Uterus (tissue), 2 donors: ENCODE measurements at regions not wholly inside any gene's neighbourhood (a gene's known extent, or its start where the extent isn't known, plus 50 kb on each side); places are given as distances from the start of the nearest gene placed in this dataset.

Source experiments
- POLR2A ChIP-seq, 2 donors: fragments of 450-650 bp; IDR thresholded peaks; one replicate each; pipeline ENCODE4 v1.6.1; 2016; ENCODE audit warnings: antibody characterized with exemption in 2 of 2, mild to moderate bottlenecking in 1 of 2, moderate library complexity in 1 of 2
- TF ChIP-seq, protein P1 (sequence below), 4 experiments: fragments of 200-600 bp in 2 of 4; fragments of 450-650 bp in 2 of 4; sonication (generic) in 2 of 4; IDR thresholded peaks; one replicate each; pipeline ENCODE4 v1.5.1; 2016 to 2019; ENCODE audit warnings: antibody characterized with exemption in 4 of 4, mild to moderate bottlenecking in 2 of 4, moderate library complexity in 1 of 4

DNA sequence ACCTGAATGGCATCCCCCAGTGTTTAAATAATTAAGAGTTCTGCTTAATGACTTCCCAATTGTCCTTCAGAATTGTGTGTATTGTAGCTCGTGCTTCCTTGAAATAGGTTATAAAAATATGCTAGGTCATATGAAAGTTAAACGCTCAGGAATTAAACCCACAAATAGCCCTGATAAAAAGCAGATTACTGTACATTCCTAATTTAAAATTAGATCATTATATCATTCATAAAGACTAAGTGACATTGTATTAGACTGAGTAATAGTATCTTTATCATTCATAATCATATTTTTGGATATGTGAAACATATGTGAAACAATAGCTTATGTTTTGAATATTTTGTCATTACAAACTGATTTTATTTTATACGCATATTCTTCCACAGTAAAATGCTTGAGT, 1706.7 kb downstream of the HACE1 start:
- TF ChIP-seq, protein P1, sequence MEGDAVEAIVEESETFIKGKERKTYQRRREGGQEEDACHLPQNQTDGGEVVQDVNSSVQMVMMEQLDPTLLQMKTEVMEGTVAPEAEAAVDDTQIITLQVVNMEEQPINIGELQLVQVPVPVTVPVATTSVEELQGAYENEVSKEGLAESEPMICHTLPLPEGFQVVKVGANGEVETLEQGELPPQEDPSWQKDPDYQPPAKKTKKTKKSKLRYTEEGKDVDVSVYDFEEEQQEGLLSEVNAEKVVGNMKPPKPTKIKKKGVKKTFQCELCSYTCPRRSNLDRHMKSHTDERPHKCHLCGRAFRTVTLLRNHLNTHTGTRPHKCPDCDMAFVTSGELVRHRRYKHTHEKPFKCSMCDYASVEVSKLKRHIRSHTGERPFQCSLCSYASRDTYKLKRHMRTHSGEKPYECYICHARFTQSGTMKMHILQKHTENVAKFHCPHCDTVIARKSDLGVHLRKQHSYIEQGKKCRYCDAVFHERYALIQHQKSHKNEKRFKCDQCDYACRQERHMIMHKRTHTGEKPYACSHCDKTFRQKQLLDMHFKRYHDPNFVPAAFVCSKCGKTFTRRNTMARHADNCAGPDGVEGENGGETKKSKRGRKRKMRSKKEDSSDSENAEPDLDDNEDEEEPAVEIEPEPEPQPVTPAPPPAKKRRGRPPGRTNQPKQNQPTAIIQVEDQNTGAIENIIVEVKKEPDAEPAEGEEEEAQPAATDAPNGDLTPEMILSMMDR (IDR thresholded peaks at IDR 0.05), result no peak
- TF ChIP-seq POLR2A (IDR thresholded peaks at IDR 0.05), result no peak
